CD4-positive, alpha-beta T cell treated with Interleukin-1 beta for 1 hour (primary cell): ENCODE measurements at regions not wholly inside any gene's neighbourhood (a gene's known extent, or its start where the extent isn't known, plus 50 kb on each side); places are given as distances from the start of the nearest gene placed in this dataset.
A peak's percentile ranks its signal among the peaks of the same experiment; 100 is the strongest.
"Not testable (repeated sequence)": the region's sequence is repeated elsewhere in the genome, so short reads cannot be mapped to it uniquely, and the experiment has no call there.

ENCODE experiments used
- DNase-seq, 2 donors: peaks; one replicate each; pipeline ENCODE4 v3.0.0-alpha.2; 2020 to 2022

DNA sequence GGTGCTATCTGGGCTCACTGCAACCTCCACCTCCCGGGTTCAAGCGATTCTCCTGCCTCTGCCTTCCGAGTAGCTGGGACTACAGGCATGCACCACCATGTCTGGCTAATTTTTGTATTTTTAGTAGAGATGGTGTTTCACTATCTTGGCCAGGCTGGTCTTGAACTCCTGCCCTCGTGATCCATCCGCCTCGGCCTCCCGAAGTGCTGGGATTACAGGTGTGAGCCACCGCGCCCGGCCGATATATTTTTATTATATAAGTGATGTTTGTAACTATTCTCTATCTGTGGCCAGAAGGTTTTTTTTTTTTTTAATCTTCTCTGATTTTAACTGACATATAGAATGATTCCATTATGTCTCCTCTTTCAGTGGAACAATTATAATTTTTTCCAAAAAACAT, 579.3 kb upstream of the CITED2 start:
- not testable (repeated sequence) for DNase-seq

DNA sequence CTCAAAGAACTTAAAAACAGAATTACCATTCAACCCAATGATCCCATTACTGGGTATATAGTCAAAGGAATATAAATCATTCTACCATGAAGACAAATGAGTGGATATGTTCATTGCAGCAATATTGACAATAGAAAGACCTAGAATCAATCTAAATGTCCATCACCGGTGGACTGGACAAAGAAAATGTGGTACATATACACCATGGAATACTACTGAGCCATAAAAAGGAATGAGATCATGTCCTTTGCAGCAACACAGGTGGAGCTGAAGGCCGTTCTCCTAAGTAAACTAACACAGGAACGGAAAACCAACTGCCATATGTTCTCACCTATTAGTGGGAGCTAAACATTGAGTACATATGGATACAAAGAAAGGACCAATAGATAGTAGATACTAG, 576.7 kb upstream of the CITED2 start:
- no peak for DNase-seq

- no peak for DNase-seq
Measured at GRCh38 chr6:139944976-139945375, 570.5 kb upstream of the CITED2 start.

- DNase-seq = no peak
Measured at GRCh38 chr6:139944131-139944530, 569.7 kb upstream of the CITED2 start.

DNA sequence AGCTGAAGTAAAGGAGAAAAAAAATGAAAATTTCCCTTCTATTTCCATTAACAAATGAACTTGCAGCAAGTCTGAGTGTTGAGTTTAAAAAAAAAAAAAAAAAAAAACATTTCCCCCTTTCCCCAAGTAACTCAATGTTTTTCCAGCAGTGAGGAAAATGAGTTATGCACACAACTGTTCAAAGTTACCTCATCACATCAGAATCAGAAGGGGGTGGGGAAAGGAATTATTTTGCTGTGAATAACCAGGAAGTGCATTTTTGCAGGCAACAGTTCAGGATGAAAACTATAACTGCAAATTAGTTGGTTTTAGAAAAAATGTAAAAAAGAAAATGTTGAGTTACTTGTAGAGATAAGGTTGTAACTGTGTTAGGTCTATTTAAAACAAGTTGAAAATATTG, 568.9 kb upstream of the CITED2 start:
- DNase-seq = no peak

- DNase-seq = no peak
Measured at GRCh38 chr6:139942331-139942730, 567.9 kb upstream of the CITED2 start.

- no peak for DNase-seq
Measured at GRCh38 chr6:139941826-139942225, 567.4 kb upstream of the CITED2 start.

- DNase-seq = no peak
Measured at GRCh38 chr6:139940741-139941729, 566.6 kb upstream of the CITED2 start.

DNA sequence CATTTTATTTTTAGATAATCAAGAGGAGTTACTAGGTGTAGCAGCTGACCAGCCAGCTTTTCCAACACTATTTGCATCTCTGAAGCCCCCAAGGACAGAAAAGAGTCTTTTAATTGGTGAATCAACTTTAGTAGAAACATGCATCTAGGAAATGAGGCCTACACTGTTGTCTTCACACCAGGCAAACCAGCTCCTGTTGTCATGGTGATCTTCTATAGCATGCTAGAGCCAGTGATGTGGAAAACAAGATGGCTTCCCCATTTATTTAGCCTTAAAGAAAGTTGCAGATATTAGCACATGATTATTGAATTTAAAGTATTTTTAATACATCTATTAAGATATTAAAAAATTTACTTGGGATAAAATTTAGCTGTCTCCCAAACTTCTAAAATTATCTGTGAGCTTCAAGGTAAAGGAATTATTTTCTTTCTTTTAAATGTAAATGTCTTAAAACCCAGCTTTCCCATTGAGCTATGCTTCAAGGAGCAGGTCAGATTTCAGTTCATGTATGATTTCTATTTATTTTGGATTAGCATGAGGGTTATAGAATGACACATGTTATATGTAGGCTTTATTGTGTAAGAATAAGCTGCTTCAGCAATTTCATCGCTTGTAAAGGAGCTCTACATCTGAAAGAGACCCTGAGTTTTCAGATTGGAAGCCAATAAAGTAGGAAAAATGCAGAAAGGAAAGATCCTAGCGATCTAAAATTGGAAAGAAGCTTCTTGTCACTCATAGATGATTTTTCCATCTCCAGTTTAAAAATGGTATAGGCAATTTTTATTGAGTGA, 564.9 kb upstream of the CITED2 start:
- DNase-seq = no peak

GRCh38 chr6:139932671-139933070, 558.2 kb upstream of the CITED2 start:
- DNase-seq = no peak

DNA sequence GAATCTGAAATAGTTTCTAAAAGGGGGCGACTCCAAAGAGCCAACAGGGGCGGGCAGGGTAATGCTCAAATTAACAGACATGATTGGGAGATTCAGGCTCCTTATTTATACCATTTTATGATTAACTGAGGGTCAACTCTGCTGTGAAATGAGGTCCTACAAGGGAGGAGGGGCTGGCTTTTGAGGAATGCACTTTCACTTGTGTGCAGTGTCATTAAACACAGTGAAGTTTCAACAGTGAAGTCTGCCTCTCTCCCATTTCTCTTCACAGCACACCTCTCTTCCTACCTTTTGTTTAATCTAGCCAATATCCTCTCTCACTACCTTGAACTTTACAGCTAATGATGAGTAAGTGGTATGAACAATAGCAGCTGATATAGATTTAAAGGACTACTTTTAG, 557.3 kb upstream of the CITED2 start:
- no peak for DNase-seq

DNA sequence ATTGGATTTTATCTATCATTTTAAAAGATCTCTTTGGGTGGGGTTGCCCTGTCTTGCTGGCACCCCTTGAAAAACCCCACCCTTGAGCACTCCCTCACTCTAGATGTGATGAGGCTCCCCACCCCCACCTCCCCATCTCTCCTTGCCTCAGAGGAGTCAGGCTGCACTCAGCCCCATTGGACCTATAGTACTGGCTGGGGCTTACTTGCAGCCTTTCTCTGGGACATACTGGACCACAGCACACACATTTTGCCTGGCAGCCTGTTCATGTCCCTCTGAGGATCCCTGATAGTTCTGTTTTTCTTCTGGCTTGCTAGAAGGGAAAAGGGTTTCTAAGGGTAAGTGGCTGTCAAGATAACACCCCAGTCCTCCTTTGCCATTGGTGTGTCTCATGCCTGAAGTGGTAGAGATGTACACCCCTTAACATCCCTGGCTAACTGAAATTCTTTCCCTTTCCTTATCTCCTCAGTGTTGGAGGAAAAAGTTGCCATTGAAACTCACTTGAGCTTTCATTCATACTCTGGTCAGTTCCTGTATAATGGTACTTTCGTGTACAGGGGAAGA, 553.4 kb upstream of the CITED2 start:
- no peak for DNase-seq

GRCh38 chr6:139927236-139927635, 552.8 kb upstream of the CITED2 start:
- peak in 1 of 2 donors; percentile 2 for DNase-seq

DNA sequence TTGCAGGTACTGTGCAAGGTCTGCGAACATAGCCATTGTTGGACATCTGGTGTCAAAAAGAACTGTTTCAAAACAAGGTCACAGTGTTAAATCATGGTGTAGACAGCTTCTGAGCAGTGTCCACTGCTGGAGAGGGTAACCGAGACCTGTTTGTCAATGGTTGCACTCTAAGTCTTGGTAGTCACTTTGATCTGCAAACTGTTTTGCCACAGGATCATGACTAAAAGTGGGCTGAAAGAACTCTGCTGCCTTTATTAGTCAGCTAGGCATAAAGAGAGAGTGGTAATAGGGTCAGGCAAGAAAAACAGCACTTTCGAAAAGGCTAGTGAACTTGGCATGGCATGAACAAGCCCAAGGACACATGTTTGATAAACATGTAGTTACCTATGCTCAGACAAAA, 552.3 kb upstream of the CITED2 start:
- no peak for DNase-seq

- no peak for DNase-seq
Measured at GRCh38 chr6:139925894-139926641, 551.6 kb upstream of the CITED2 start.

- no peak for DNase-seq
Measured at GRCh38 chr6:139923964-139924475, 549.6 kb upstream of the CITED2 start.

- DNase-seq = no peak
Measured at GRCh38 chr6:139922236-139922635, 547.8 kb upstream of the CITED2 start.

- DNase-seq = no peak
Measured at GRCh38 chr6:139920776-139921100, 546.3 kb upstream of the CITED2 start.

GRCh38 chr6:139920027-139920775, 545.8 kb upstream of the CITED2 start:
- DNase-seq = no peak

DNA sequence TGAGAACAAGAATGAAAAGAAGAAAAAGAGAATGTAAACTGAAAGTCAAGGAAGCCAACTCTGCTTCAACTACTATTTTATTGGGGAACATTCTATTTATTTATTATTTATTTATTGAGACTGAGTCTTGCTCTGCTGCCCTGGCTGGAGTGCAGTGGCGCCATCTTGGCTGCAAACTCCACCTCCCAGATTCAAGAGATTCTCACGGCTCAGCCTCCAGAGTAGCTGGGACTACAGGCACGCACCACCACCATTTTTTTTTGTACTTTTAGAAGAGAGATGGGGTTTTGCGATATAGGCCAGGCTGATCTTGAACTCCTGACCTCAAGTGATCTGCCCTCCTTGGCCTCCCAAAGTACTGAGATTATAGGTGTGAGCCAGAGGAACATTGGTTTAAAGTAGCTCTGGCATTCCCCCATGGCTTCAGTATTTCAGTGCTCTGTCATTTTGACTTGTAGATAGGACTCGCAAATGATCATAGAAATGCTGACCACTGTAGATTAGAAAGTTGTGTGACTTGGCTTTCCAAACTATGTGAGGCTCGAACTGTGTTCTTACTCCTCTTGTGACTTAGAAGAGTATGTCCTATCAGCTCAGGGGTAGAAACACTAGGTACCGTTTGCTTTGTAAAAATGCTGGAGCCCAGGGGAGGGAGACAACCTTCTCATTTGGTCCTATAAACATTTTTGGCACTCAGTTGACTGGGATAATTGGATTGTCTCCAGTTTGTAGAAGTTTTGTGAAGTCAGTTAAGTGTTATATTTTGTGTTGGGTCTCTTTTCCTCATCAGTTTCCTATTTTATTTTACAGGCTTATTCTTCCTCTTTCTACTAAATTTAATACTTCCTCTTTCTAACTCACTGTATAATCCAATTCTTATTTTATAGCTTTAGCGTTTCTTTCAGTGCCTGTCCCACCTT, 544.9 kb upstream of the CITED2 start:
- DNase-seq = no peak
